ENCODE measurements at regions not wholly inside any gene's neighbourhood (a gene's known extent, or its start where the extent isn't known, plus 50 kb on each side); places are given as distances from the start of the nearest gene placed in this dataset.

DNA sequence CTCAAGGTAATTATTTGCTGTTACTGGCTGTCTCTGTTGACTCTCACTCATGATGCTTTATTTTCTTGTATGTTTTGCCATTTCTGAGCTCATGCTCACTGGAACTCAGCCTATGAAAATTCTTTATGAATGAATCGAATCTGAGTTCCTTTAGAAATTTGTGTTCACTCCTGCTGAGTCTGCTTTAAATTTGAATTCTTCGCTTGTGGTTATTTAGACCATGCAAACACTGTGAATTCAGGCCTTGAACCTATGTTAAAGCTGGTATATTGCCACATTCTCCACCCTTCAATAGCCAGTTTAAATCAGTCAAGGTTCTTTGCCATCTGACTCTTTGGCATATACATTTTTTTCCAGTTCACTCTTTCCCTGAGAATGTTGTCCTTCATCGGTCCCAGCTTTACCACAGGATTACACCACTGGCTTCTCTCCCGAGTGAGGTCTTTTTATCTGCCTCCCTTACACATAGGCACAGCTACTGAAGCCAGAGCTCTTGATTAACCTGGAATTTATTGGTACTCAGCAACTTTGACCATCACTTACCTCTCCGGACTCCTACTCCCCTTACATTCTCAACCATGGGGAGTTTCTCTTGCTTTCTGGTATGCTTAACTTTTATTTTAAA is 400.6 kb downstream of the VPS13C start (continued):
- TF ChIP-seq, protein P1, sequence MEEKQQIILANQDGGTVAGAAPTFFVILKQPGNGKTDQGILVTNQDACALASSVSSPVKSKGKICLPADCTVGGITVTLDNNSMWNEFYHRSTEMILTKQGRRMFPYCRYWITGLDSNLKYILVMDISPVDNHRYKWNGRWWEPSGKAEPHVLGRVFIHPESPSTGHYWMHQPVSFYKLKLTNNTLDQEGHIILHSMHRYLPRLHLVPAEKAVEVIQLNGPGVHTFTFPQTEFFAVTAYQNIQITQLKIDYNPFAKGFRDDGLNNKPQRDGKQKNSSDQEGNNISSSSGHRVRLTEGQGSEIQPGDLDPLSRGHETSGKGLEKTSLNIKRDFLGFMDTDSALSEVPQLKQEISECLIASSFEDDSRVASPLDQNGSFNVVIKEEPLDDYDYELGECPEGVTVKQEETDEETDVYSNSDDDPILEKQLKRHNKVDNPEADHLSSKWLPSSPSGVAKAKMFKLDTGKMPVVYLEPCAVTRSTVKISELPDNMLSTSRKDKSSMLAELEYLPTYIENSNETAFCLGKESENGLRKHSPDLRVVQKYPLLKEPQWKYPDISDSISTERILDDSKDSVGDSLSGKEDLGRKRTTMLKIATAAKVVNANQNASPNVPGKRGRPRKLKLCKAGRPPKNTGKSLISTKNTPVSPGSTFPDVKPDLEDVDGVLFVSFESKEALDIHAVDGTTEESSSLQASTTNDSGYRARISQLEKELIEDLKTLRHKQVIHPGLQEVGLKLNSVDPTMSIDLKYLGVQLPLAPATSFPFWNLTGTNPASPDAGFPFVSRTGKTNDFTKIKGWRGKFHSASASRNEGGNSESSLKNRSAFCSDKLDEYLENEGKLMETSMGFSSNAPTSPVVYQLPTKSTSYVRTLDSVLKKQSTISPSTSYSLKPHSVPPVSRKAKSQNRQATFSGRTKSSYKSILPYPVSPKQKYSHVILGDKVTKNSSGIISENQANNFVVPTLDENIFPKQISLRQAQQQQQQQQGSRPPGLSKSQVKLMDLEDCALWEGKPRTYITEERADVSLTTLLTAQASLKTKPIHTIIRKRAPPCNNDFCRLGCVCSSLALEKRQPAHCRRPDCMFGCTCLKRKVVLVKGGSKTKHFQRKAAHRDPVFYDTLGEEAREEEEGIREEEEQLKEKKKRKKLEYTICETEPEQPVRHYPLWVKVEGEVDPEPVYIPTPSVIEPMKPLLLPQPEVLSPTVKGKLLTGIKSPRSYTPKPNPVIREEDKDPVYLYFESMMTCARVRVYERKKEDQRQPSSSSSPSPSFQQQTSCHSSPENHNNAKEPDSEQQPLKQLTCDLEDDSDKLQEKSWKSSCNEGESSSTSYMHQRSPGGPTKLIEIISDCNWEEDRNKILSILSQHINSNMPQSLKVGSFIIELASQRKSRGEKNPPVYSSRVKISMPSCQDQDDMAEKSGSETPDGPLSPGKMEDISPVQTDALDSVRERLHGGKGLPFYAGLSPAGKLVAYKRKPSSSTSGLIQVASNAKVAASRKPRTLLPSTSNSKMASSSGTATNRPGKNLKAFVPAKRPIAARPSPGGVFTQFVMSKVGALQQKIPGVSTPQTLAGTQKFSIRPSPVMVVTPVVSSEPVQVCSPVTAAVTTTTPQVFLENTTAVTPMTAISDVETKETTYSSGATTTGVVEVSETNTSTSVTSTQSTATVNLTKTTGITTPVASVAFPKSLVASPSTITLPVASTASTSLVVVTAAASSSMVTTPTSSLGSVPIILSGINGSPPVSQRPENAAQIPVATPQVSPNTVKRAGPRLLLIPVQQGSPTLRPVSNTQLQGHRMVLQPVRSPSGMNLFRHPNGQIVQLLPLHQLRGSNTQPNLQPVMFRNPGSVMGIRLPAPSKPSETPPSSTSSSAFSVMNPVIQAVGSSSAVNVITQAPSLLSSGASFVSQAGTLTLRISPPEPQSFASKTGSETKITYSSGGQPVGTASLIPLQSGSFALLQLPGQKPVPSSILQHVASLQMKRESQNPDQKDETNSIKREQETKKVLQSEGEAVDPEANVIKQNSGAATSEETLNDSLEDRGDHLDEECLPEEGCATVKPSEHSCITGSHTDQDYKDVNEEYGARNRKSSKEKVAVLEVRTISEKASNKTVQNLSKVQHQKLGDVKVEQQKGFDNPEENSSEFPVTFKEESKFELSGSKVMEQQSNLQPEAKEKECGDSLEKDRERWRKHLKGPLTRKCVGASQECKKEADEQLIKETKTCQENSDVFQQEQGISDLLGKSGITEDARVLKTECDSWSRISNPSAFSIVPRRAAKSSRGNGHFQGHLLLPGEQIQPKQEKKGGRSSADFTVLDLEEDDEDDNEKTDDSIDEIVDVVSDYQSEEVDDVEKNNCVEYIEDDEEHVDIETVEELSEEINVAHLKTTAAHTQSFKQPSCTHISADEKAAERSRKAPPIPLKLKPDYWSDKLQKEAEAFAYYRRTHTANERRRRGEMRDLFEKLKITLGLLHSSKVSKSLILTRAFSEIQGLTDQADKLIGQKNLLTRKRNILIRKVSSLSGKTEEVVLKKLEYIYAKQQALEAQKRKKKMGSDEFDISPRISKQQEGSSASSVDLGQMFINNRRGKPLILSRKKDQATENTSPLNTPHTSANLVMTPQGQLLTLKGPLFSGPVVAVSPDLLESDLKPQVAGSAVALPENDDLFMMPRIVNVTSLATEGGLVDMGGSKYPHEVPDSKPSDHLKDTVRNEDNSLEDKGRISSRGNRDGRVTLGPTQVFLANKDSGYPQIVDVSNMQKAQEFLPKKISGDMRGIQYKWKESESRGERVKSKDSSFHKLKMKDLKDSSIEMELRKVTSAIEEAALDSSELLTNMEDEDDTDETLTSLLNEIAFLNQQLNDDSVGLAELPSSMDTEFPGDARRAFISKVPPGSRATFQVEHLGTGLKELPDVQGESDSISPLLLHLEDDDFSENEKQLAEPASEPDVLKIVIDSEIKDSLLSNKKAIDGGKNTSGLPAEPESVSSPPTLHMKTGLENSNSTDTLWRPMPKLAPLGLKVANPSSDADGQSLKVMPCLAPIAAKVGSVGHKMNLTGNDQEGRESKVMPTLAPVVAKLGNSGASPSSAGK (IDR thresholded peaks at IDR 0.05) = no peak
- TF ChIP-seq ZNF830 (CRISPR knock-in tag; IDR thresholded peaks at IDR 0.05) (no peak), ZNF436 (CRISPR knock-in tag; IDR thresholded peaks at IDR 0.05) (no peak), ZNF318 (IDR thresholded peaks at IDR 0.05; ENCODE audit: borderline replicate concordance in 1 of 2, low read depth in 1 of 2) (no peak)

All from K562 (cell line).